Fibroblast of lung (primary cell): ENCODE measurements at regions not wholly inside any gene's neighbourhood (a gene's known extent, or its start where the extent isn't known, plus 50 kb on each side); places are given as distances from the start of the nearest gene placed in this dataset.
"Not testable (repeated sequence)": the region's sequence is repeated elsewhere in the genome, so short reads cannot be mapped to it uniquely, and the experiment has no call there.

ENCODE experiments used
- EZH2 ChIP-seq: IDR thresholded peaks from 2 replicates; pipeline ENCODE4 v1.5.1; 2012; ENCODE audit warnings: low read length, control low read depth, mild to moderate bottlenecking; ENCODE audit errors: missing control alignments
- TF ChIP-seq, protein P1 (sequence below), 2 donors: IDR thresholded peaks in 1 of 2; conservative IDR thresholded peaks in 1 of 2; 1 replicate in 1 of 2; 2 replicates in 1 of 2; pipeline ENCODE4 v1.5.1; 2011 to 2012; ENCODE audit warnings: low read length in 2 of 2, control low read depth in 1 of 2, inconsistent platforms in 1 of 2, low read depth in 1 of 2, mild to moderate bottlenecking in 1 of 2

DNA sequence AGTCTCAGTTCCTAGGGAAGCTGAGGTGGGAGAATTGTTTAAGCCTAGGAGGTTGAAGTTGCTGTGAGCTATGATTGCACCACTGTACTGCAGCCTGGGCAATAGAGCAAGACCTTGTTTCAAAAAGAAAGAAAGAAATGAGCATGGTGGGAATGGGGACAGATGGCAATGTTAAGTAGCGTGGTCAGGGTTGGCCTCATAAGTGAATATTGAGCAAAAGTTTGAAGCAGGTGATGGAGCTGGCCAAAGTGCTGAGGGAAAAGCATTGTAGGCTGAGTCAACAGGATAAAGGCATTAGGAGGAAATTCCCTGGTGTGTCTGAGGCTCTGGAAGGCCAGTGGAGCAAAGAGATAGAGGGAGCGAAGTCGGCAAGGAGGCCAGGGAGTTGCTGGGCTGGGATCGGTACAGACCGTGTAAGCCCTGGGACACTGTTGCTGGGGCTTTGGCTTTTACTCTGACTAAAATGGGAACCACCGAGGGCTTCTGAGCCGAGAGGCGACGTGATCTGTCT, 151.0 kb downstream of the RALA start:
- TF ChIP-seq, protein P1, sequence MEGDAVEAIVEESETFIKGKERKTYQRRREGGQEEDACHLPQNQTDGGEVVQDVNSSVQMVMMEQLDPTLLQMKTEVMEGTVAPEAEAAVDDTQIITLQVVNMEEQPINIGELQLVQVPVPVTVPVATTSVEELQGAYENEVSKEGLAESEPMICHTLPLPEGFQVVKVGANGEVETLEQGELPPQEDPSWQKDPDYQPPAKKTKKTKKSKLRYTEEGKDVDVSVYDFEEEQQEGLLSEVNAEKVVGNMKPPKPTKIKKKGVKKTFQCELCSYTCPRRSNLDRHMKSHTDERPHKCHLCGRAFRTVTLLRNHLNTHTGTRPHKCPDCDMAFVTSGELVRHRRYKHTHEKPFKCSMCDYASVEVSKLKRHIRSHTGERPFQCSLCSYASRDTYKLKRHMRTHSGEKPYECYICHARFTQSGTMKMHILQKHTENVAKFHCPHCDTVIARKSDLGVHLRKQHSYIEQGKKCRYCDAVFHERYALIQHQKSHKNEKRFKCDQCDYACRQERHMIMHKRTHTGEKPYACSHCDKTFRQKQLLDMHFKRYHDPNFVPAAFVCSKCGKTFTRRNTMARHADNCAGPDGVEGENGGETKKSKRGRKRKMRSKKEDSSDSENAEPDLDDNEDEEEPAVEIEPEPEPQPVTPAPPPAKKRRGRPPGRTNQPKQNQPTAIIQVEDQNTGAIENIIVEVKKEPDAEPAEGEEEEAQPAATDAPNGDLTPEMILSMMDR (conservative IDR thresholded peaks at IDR 0.05 in 1 of 2, IDR thresholded peaks at IDR 0.05 in 1 of 2; ENCODE audit: low read depth in 1 of 2, low read length in 2 of 2) = not testable (repeated sequence)
- not testable (repeated sequence) for TF ChIP-seq EZH2
